GM23248 (cell line): ENCODE measurements at regions not wholly inside any gene's neighbourhood (a gene's known extent, or its start where the extent isn't known, plus 50 kb on each side); places are given as distances from the start of the nearest gene placed in this dataset.

Source experiments
- DNase-seq: peaks from one replicate; pipeline ENCODE4 v3.0.0-alpha.2; 2015
- H2AFZ ChIP-seq: fragments of 200-600 bp; sonication (generic); 2 replicates; pipeline ENCODE4 v1.6.1; 2016; ENCODE audit warnings: antibody characterized with exemption
- H3F3A ChIP-seq: fragments of 200-600 bp; sonication (generic); 2 replicates; pipeline ENCODE4 v1.6.1; 2016; ENCODE audit warnings: mild to moderate bottlenecking, antibody characterized with exemption, mixed run types; ENCODE audit not compliant: insufficient read depth
- H3K27ac ChIP-seq: fragments of 200-600 bp; sonication (generic); 2 replicates; pipeline ENCODE4 v1.5.1; 2016; ENCODE audit warnings: mild to moderate bottlenecking
- H3K27me3 ChIP-seq: fragments of 200-600 bp; sonication (generic); replicated peaks from 2 replicates; pipeline ENCODE4 v1.6.1; 2016; ENCODE audit warnings: mild to moderate bottlenecking; ENCODE audit not compliant: insufficient read depth
- H3K36me3 ChIP-seq: fragments of 200-600 bp; sonication (generic); 2 replicates; pipeline ENCODE4 v1.6.1; 2016; ENCODE audit warnings: low read depth, mild to moderate bottlenecking
- H3K4me1 ChIP-seq: fragments of 200-600 bp; sonication (generic); 2 replicates; pipeline ENCODE4 v1.6.1; 2016; ENCODE audit warnings: mild to moderate bottlenecking; ENCODE audit not compliant: insufficient read depth
- H3K4me2 ChIP-seq: fragments of 200-600 bp; sonication (generic); one replicate; pipeline ENCODE4 v1.6.1; 2016; ENCODE audit warnings: mild to moderate bottlenecking; ENCODE audit not compliant: unreplicated experiment
- H3K4me3 ChIP-seq: fragments of 200-600 bp; sonication (generic); 2 replicates; pipeline ENCODE4 v1.5.1; 2016; ENCODE audit warnings: mild to moderate bottlenecking
- H3K79me2 ChIP-seq: fragments of 200-600 bp; sonication (generic); 2 replicates; pipeline ENCODE4 v1.6.1; 2016; ENCODE audit warnings: mild to moderate bottlenecking; ENCODE audit not compliant: insufficient read depth
- H3K9ac ChIP-seq: fragments of 200-600 bp; sonication (generic); 2 replicates; pipeline ENCODE4 v1.6.1; 2016; ENCODE audit warnings: mild to moderate bottlenecking
- H3K9me2 ChIP-seq: fragments of 200-600 bp; sonication (generic); 2 replicates; pipeline ENCODE4 v1.6.1; 2016; ENCODE audit warnings: mixed run types, mild to moderate bottlenecking, moderate library complexity; ENCODE audit not compliant: insufficient read depth
- H3K9me3 ChIP-seq: fragments of 200-600 bp; sonication (generic); one replicate; pipeline ENCODE4 v1.6.1; 2017; ENCODE audit warnings: low read depth
- H4K20me1 ChIP-seq: fragments of 200-600 bp; sonication (generic); 2 replicates; pipeline ENCODE4 v1.6.0; 2016; ENCODE audit not compliant: insufficient read depth
- EZH2 ChIP-seq: fragments of 200-600 bp; sonication (generic); IDR thresholded peaks from 2 replicates; pipeline ENCODE4 v1.6.1; 2018; ENCODE audit warnings: antibody characterized with exemption, mild to moderate bottlenecking; ENCODE audit not compliant: insufficient read depth, poor library complexity, severe bottlenecking
- EZH2phosphoT487 ChIP-seq: fragments of 200-600 bp; sonication (generic); IDR thresholded peaks from 2 replicates; pipeline ENCODE4 v1.6.1; 2018; ENCODE audit warnings: antibody characterized with exemption, moderate library complexity, mild to moderate bottlenecking, low read depth; ENCODE audit not compliant: insufficient read depth
- WGBS, 2 experiments: methylation state at CpG; one replicate each; pipeline ENCODE4 v1.1.6; 2015 to 2017; ENCODE audit warnings: low lambda C conversion rate in 2 of 2, low coverage in 1 of 2; ENCODE audit errors: missing lambda C conversion rate in 2 of 2; 5-methylcytosine and 5-hydroxymethylcytosine counted together
- in situ Hi-C: fragments of 300-500 bp; cut with MboI; formaldehyde crosslinking; loops from 2 replicates; pipeline ENCODE4 v1.15.0; 2020

DNA sequence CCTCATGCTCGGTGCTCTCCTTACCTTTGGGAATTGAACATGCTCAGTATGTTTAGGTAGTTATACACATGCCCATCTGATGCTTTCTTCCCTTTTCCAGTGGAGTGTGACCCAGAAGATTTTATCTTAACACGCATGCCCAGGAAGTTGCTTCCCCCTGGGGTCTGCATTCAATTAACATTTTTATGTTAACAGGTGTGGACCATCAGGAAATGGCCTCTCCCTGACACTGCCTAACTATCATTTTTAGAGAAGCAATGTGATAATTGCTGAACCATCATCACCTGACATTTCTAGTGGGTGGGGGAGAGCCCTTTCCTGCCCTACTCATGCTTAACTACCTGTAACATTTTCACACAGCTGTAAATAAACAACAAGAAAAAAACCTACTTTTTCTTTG, 55.1 kb upstream of the TGFBR2 start:
- H3K27ac ChIP-seq, result no peak overlapping the region
- WGBS, 2 experiments, result 94 to 95% methylated on average over 2 of the region's 2 CpGs
- no peak for DNase-seq
- no peaks in the 10 kb centered on the region for H3K27me3 ChIP-seq
- no peaks in the 10 kb centered on the region for H3K79me2 ChIP-seq
- H3K36me3 ChIP-seq, result no peaks in the 10 kb centered on the region
- no peaks in the 10 kb centered on the region for H4K20me1 ChIP-seq
- peaks cover 7% of the 10 kb centered on the region for H3F3A ChIP-seq
- in situ Hi-C loops, result no loop called here
- no peak overlapping the region for H3K4me3 ChIP-seq
- no peak for TF ChIP-seq EZH2
- TF ChIP-seq EZH2phosphoT487, result no peak
- H3K4me1 ChIP-seq, result peaks cover 11% of the 10 kb centered on the region; the same call in 1 of the 2 replicates
- H2AFZ ChIP-seq, result no peak overlapping the region
- H3K9me2 ChIP-seq, result no peaks in the 10 kb centered on the region
- H3K4me2 ChIP-seq, result no peak overlapping the region
- H3K9ac ChIP-seq, result no peak overlapping the region
- H3K9me3 ChIP-seq, result no peaks in the 10 kb centered on the region

DNA sequence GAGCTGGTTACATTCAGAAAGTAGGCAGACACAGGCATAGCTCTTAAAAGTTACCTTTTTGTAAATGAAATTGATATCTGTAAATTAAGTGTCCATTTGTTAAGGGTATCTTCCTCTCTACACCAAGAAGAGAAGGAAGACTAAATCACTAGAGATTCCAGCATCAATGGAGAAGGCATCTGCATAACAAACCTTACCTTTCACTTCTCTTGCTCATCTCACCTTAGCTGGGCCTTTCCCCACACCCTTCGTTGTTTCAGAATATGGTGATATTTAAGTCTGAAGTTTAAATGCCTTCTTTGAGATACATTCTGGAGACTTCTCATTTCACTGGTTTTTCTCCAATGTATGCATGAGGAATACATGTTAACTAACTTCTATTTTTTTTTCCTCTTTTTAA, 54.5 kb upstream of the TGFBR2 start:
- H3K79me2 ChIP-seq, result no peaks in the 10 kb centered on the region
- no peak overlapping the region for H2AFZ ChIP-seq
- WGBS, 2 experiments, result 88 to 92% methylated on average over 1 of the region's 1 CpG
- H3K9me3 ChIP-seq, result no peaks in the 10 kb centered on the region
- H3K27ac ChIP-seq, result no peak overlapping the region
- TF ChIP-seq EZH2, result no peak
- no peak for TF ChIP-seq EZH2phosphoT487
- in situ Hi-C loops, result no loop called here
- no peak overlapping the region for H3K4me2 ChIP-seq
- peaks cover 7% of the 10 kb centered on the region for H3F3A ChIP-seq
- H3K27me3 ChIP-seq, result no peaks in the 10 kb centered on the region
- H4K20me1 ChIP-seq, result no peaks in the 10 kb centered on the region
- no peak overlapping the region for H3K4me3 ChIP-seq
- H3K36me3 ChIP-seq, result no peaks in the 10 kb centered on the region
- DNase-seq, result no peak
- H3K9ac ChIP-seq, result no peak overlapping the region
- peaks cover 2% of the 10 kb centered on the region; the same call in 1 of the 2 replicates for H3K9me2 ChIP-seq
- peaks cover 11% of the 10 kb centered on the region; the same call in 1 of the 2 replicates for H3K4me1 ChIP-seq

DNA sequence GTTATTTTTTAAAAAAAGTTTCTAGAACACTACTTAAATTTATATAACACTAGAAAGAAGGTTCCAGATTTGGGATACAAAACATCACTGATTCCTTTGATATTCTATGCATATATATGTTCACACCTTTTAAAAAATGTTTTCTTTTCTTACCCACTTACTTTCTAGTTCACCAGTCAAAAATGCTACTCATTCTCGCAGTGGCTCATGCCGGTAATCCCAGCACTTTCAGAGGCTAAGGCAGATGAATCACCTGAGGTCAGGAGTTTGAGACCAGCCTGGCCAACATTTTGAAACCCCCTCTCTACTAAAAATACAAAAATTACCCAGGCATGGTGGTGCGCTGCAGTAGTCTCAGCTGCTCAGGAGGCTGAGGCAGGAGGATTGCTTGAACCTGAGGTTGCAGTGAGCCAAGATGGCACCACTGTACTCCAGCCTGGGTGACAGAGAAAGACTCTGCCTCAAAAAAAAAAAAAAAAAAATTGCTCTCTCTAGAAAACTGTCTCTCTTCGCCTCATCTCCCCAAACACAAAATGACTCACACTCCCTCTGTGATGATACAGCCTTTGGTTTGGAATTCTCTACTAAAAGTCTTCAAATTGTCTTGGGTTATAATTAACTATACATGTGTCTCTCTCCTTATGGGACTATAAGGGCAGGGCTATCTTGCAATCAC, 52.6 kb upstream of the TGFBR2 start:
- no peaks in the 10 kb centered on the region for H4K20me1 ChIP-seq
- DNase-seq, result peak; percentile 77
- no peaks in the 10 kb centered on the region for H3K9me3 ChIP-seq
- peaks cover 5% of the 10 kb centered on the region; the same call in 1 of the 2 replicates for H3K9me2 ChIP-seq
- TF ChIP-seq EZH2 (no peak), EZH2phosphoT487 (no peak)
- H2AFZ ChIP-seq, result no peak overlapping the region
- H3K79me2 ChIP-seq, result no peaks in the 10 kb centered on the region
- H3K4me2 ChIP-seq, result no peak overlapping the region
- in situ Hi-C loops, result no loop called here
- peaks cover 7% of the 10 kb centered on the region for H3F3A ChIP-seq
- no peaks in the 10 kb centered on the region for H3K36me3 ChIP-seq
- WGBS, 2 experiments, result 45 to 46% methylated on average over 4 of the region's 4 CpGs
- no peaks in the 10 kb centered on the region for H3K27me3 ChIP-seq
- H3K27ac ChIP-seq, result peak overlapping the region; percentile 3; the same call in 1 of the 2 replicates
- peaks cover 11% of the 10 kb centered on the region; the same call in 1 of the 2 replicates for H3K4me1 ChIP-seq
- H3K4me3 ChIP-seq, result no peak overlapping the region
- H3K9ac ChIP-seq, result no peak overlapping the region

DNA sequence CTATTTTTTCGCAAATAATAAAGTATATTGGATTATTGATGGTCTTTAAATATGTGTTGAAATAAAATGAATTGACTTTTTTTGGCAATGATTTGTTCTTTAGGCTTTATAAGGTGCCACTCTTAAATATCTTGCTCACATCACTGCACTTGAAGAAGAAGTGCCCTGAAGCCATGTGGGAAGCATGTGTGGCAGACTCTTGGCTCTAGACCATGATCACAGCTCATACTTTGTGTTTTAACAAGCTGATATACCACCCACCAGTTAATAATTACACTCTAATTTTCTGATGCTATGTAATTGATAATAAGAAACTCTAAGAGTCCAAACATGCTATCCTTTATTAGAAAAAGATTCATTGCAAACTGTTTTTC, 52.1 kb upstream of the TGFBR2 start:
- Histone ChIP-seq H4K20me1 (no peaks in the 10 kb centered on the region), H3K36me3 (no peaks in the 10 kb centered on the region), H3K27ac (0 out of 2 replicates have a peak overlapping the region, but pooled peaks have one; percentile 3), H3K9me3 (no peaks in the 10 kb centered on the region), H3K4me3 (no peak overlapping the region), H3K4me1 (peaks cover 11% of the 10 kb centered on the region; the same call in 1 of the 2 replicates), H3K79me2 (no peaks in the 10 kb centered on the region), H3K27me3 (no peaks in the 10 kb centered on the region), H3F3A (peaks cover 7% of the 10 kb centered on the region), H3K4me2 (no peak overlapping the region), H2AFZ (no peak overlapping the region), H3K9ac (no peak overlapping the region), H3K9me2 (peaks cover 5% of the 10 kb centered on the region; the same call in 1 of the 2 replicates)
- WGBS, 2 experiments, result 88 to 91% methylated on average over 1 of the region's 1 CpG
- in situ Hi-C loops, result no loop called here
- peak; percentile 18 for DNase-seq
- TF ChIP-seq EZH2phosphoT487 (no peak), EZH2 (no peak)
